Stimulated activated CD8-positive, alpha-beta memory T cell treated with anti-CD3 and anti-CD28 coated beads, Interleukin-12 subunit alpha, Interleukin-12 subunit beta, amount 100 ng/mL, for 1 hour (primary cell): ENCODE measurements at regions not wholly inside any gene's neighbourhood (a gene's known extent, or its start where the extent isn't known, plus 50 kb on each side); places are given as distances from the start of the nearest gene placed in this dataset.

Source experiments
- DNase-seq: peaks from one replicate; pipeline ENCODE4 v3.0.0-alpha.2; 2020; ENCODE audit warnings: low read depth

GRCh38 chr5:88144219-88145001 lies 124.2 kb downstream of the TMEM161B start:
- DNase-seq, result no peak

GRCh38 chr5:88143693-88144218 lies 124.9 kb downstream of the TMEM161B start:
- DNase-seq, result no peak

GRCh38 chr5:88142886-88143692 lies 125.6 kb downstream of the TMEM161B start:
- DNase-seq, result no peak

- DNase-seq, result no peak
Observed at GRCh38 chr5:88142636-88142885, 126.1 kb downstream of the TMEM161B start.

- DNase-seq, result peak; percentile 72
Observed at GRCh38 chr5:88140856-88141752, 127.5 kb downstream of the TMEM161B start.

- DNase-seq, result no peak
Observed at GRCh38 chr5:88140396-88140855, 128.2 kb downstream of the TMEM161B start.

GRCh38 chr5:88130211-88130815 lies 138.3 kb downstream of the TMEM161B start:
- no peak for DNase-seq

GRCh38 chr5:88128813-88129212 lies 139.8 kb downstream of the TMEM161B start:
- no peak for DNase-seq

- DNase-seq, result no peak
Observed at GRCh38 chr5:88119535-88120125, 149.0 kb downstream of the TMEM161B start.

GRCh38 chr5:88118179-88118578 lies 150.5 kb downstream of the TMEM161B start:
- DNase-seq, result no peak

GRCh38 chr5:88117546-88117945 lies 151.1 kb downstream of the TMEM161B start:
- DNase-seq, result no peak

GRCh38 chr5:88116396-88116795 lies 152.2 kb downstream of the TMEM161B start:
- DNase-seq, result no peak

GRCh38 chr5:88115211-88115610 lies 153.4 kb downstream of the TMEM161B start:
- no peak for DNase-seq

- DNase-seq, result no peak
Observed at GRCh38 chr5:88113429-88113828, 155.2 kb downstream of the TMEM161B start.

- DNase-seq, result no peak
Observed at GRCh38 chr5:88109818-88110217, 158.8 kb downstream of the TMEM161B start.

GRCh38 chr5:88108490-88109279 lies 160.0 kb downstream of the TMEM161B start:
- no peak for DNase-seq

GRCh38 chr5:88094906-88095496 lies 173.6 kb downstream of the TMEM161B start:
- DNase-seq, result no peak

GRCh38 chr5:88094403-88094802 lies 174.2 kb downstream of the TMEM161B start:
- DNase-seq, result no peak

GRCh38 chr5:88093765-88094164 lies 174.9 kb downstream of the TMEM161B start:
- no peak for DNase-seq

GRCh38 chr5:88092958-88093605 lies 175.6 kb downstream of the TMEM161B start:
- DNase-seq, result no peak
